ENCODE measurements at regions not wholly inside any gene's neighbourhood (a gene's known extent, or its start where the extent isn't known, plus 50 kb on each side); places are given as distances from the start of the nearest gene placed in this dataset.

GRCh38 chr15:70339571-70340493 lies 242.1 kb upstream of the TLE3 start:
- Histone ChIP-seq H3K9me2 (ENCODE audit: insufficient read depth, low read length) (no peaks in the 10 kb centered on the region), H4K20me1 (ENCODE audit: insufficient read depth, low read length) (no peaks in the 10 kb centered on the region), H3K79me2 (ENCODE audit: insufficient read depth, low read depth, low read length) (no peaks in the 10 kb centered on the region), H2AFZ (ENCODE audit: low read length) (no peak overlapping the region; the same call in 1 of the 2 replicates), H3K36me3 (ENCODE audit: insufficient read depth, low read length) (no peaks in the 10 kb centered on the region), H3K4me3 (ENCODE audit: low read depth, low read length, poor library complexity, severe bottlenecking) (no peak overlapping the region), H3K27ac (ENCODE audit: low read depth, low read length, poor library complexity, severe bottlenecking) (no peak overlapping the region), H3K9me3 (ENCODE audit: low read length) (peaks cover 5% of the 10 kb centered on the region; the same call in 1 of the 2 replicates), H3K4me2 (ENCODE audit: low read length) (no peak overlapping the region), H3K4me1 (ENCODE audit: insufficient read depth, low read length, poor library complexity, severe bottlenecking) (no peaks in the 10 kb centered on the region)
- ChIA-PET POLR2A (no interaction called here), CTCF (ENCODE audit: unreplicated experiment) (no interaction called here)
- BruUV-seq (replicated peaks) = no TSS peak
- no peak for DNase-seq (ENCODE audit: low spot score)
- intact Hi-C loops (cut with micrococcal nuclease; ENCODE audit: unreplicated experiment) = no loop called here
- no peak for TF ChIP-seq CTCF (conservative IDR thresholded peaks at IDR 0.05; ENCODE audit: low read length)
- no peak for TF ChIP-seq EZH2phosphoT487 (IDR thresholded peaks at IDR 0.05; ENCODE audit: borderline replicate concordance, low read depth, low read length)

GRCh38 chr15:70337277-70338186 lies 239.8 kb upstream of the TLE3 start:
- no TSS peak for BruUV-seq (replicated peaks)
- DNase-seq (ENCODE audit: low spot score) = no peak
- Histone ChIP-seq H3K9me2 (ENCODE audit: insufficient read depth, low read length) (no peaks in the 10 kb centered on the region), H3K79me2 (ENCODE audit: insufficient read depth, low read depth, low read length) (no peaks in the 10 kb centered on the region), H3K4me1 (ENCODE audit: insufficient read depth, low read length, poor library complexity, severe bottlenecking) (no peaks in the 10 kb centered on the region), H3K36me3 (ENCODE audit: insufficient read depth, low read length) (no peaks in the 10 kb centered on the region), H4K20me1 (ENCODE audit: insufficient read depth, low read length) (no peaks in the 10 kb centered on the region), H2AFZ (ENCODE audit: low read length) (no peak overlapping the region), H3K9me3 (ENCODE audit: low read length) (peaks cover 22% of the 10 kb centered on the region; the same call in 1 of the 2 replicates), H3K27ac (ENCODE audit: low read depth, low read length, poor library complexity, severe bottlenecking) (no peak overlapping the region), H3K4me3 (ENCODE audit: low read depth, low read length, poor library complexity, severe bottlenecking) (no peak overlapping the region), H3K4me2 (ENCODE audit: low read length) (no peak overlapping the region)
- CTCF ChIA-PET (ENCODE audit: unreplicated experiment) = no interaction called here
- POLR2A ChIA-PET = no interaction called here
- intact Hi-C loops (cut with micrococcal nuclease; ENCODE audit: unreplicated experiment) = no loop called here
- TF ChIP-seq EZH2phosphoT487 (IDR thresholded peaks at IDR 0.05; ENCODE audit: borderline replicate concordance, low read depth, low read length) = no peak
- no peak for TF ChIP-seq CTCF (conservative IDR thresholded peaks at IDR 0.05; ENCODE audit: low read length)

Data from OCI-LY7 (cell line).